ENCODE measurements at regions not wholly inside any gene's neighbourhood (a gene's known extent, or its start where the extent isn't known, plus 50 kb on each side); places are given as distances from the start of the nearest gene placed in this dataset.

DNA sequence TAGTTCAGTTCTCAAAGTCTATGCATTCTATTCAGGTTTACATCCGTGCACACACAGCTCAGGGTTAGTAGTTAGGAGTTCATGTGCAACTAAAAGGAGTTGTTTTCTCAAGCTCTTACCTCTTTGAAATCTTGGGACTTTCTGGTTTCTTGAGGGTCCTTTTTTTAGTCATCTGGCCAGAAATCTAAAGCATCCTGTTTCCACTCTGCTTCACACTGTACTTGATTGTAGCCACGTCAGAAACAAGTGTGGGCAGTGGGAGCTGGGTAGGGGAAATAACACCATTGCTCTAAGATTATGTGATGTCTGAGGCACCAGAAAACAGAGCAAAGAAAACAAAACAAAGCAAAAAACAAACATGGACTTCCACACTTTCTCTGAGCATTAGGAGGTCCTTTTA is 58.3 kb downstream of the HDGFL1 start:
- TF ChIP-seq, protein P1, sequence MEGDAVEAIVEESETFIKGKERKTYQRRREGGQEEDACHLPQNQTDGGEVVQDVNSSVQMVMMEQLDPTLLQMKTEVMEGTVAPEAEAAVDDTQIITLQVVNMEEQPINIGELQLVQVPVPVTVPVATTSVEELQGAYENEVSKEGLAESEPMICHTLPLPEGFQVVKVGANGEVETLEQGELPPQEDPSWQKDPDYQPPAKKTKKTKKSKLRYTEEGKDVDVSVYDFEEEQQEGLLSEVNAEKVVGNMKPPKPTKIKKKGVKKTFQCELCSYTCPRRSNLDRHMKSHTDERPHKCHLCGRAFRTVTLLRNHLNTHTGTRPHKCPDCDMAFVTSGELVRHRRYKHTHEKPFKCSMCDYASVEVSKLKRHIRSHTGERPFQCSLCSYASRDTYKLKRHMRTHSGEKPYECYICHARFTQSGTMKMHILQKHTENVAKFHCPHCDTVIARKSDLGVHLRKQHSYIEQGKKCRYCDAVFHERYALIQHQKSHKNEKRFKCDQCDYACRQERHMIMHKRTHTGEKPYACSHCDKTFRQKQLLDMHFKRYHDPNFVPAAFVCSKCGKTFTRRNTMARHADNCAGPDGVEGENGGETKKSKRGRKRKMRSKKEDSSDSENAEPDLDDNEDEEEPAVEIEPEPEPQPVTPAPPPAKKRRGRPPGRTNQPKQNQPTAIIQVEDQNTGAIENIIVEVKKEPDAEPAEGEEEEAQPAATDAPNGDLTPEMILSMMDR (IDR thresholded peaks at IDR 0.05), result no peak
- no peak for TF ChIP-seq POLR2A (IDR thresholded peaks at IDR 0.05)
